ENCODE measurements at regions not wholly inside any gene's neighbourhood (a gene's known extent, or its start where the extent isn't known, plus 50 kb on each side); places are given as distances from the start of the nearest gene placed in this dataset.

- no peak for TF ChIP-seq CTCF (IDR thresholded peaks at IDR 0.05)
- TF ChIP-seq POLR2A (IDR thresholded peaks at IDR 0.05) = no peak
Measured at GRCh38 chr4:170581969-170582368, 492.2 kb upstream of the AADAT start.

All from esophagus squamous epithelium (tissue), 4 donors.